ENCODE measurements at regions not wholly inside any gene's neighbourhood (a gene's known extent, or its start where the extent isn't known, plus 50 kb on each side); places are given as distances from the start of the nearest gene placed in this dataset.
"Not testable (repeated sequence)": the region's sequence is repeated elsewhere in the genome, so short reads cannot be mapped to it uniquely, and the experiment has no call there.

DNA sequence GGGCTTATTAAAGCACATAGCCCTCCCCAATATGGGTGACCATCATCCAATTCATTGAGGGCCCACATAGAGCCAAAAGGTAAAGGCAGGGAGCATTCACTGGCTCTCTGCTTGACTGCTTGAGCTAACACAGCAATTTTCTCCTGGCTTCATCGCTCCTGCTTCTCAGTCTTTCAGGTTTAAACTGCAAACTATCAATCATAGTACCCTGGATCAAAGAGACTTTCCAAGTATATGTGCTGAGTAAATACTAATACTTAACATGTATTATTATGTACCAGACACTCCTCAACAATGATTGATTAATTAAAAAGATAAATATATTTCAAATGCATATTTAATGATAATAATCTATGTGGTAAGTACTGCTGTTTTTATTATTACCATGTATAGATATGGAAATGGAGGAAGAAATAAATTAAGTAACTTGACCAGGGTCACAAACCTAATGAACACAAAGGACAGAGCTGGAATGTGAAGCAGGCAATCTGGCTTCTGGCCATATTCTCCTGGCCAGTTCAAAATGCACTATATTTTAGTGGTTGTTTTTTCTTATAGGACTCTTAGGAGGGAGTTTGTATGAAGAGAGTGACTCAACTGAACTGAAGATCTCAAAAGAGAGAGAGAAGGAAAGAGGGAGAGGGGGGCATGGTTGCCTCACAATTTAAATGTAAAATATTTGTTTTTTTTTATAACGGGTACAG, 1197.3 kb downstream of the TECRL start:
- no peaks in the 10 kb centered on the region for H3K4me1 Mint-ChIP-seq (ENCODE audit: low read depth)
- no peak overlapping the region for H3K27ac Mint-ChIP-seq
- no peak overlapping the region for H3K4me3 Mint-ChIP-seq
- ATAC-seq (replicated peaks in 1 of 2): no peak
- H3K9me3 Mint-ChIP-seq: peaks cover 20 to 23% of the 10 kb centered on the region in 2 donors
- peaks cover 0 to 3% of the 10 kb centered on the region in 2 donors for H3K36me3 Mint-ChIP-seq (ENCODE audit: insufficient read depth in 2 of 2)
- H3K27me3 Mint-ChIP-seq (ENCODE audit: low read depth): no peaks in the 10 kb centered on the region
- no peak for DNase-seq

- H3K4me1 Mint-ChIP-seq (ENCODE audit: low read depth): no peaks in the 10 kb centered on the region
- peaks cover 15 to 19% of the 10 kb centered on the region in 2 donors for H3K9me3 Mint-ChIP-seq
- no peak overlapping the region for H3K4me3 Mint-ChIP-seq
- ATAC-seq (replicated peaks in 1 of 2) (no peak), DNase-seq (no peak)
- H3K27ac Mint-ChIP-seq: no peak overlapping the region
- peaks cover 0 to under 1% of the 10 kb centered on the region in 2 donors for H3K36me3 Mint-ChIP-seq (ENCODE audit: insufficient read depth in 2 of 2)
- no peaks in the 10 kb centered on the region for H3K27me3 Mint-ChIP-seq (ENCODE audit: low read depth)
Observed at GRCh38 chr4:63211375-63211774, 1197.9 kb downstream of the TECRL start.

- peaks cover 13 to 17% of the 10 kb centered on the region in 2 donors for H3K9me3 Mint-ChIP-seq
- H3K27ac Mint-ChIP-seq; ATAC-seq (replicated peaks in 1 of 2); DNase-seq; H3K4me3 Mint-ChIP-seq; H3K4me1 Mint-ChIP-seq (ENCODE audit: low read depth); H3K27me3 Mint-ChIP-seq (ENCODE audit: low read depth); H3K36me3 Mint-ChIP-seq (ENCODE audit: insufficient read depth in 2 of 2): not testable (repeated sequence)
Observed at GRCh38 chr4:63193029-63193428, 1216.2 kb downstream of the TECRL start.

GRCh38 chr4:63171341-63171740, 1237.9 kb downstream of the TECRL start:
- no peaks in the 10 kb centered on the region for H3K27me3 Mint-ChIP-seq (ENCODE audit: low read depth)
- H3K4me1 Mint-ChIP-seq (ENCODE audit: low read depth): no peaks in the 10 kb centered on the region
- DNase-seq (no peak), ATAC-seq (replicated peaks in 1 of 2) (no peak)
- peaks cover 0 to 1% of the 10 kb centered on the region in 2 donors for H3K36me3 Mint-ChIP-seq (ENCODE audit: insufficient read depth in 2 of 2)
- H3K9me3 Mint-ChIP-seq: peaks cover 3 to 8% of the 10 kb centered on the region in 2 donors
- H3K4me3 Mint-ChIP-seq: no peak overlapping the region
- no peak overlapping the region for H3K27ac Mint-ChIP-seq

GRCh38 chr4:63170923-63171322, 1238.3 kb downstream of the TECRL start:
- Mint-ChIP-seq H3K4me3 (no peak overlapping the region), H3K27me3 (ENCODE audit: low read depth) (no peaks in the 10 kb centered on the region), H3K27ac (no peak overlapping the region), H3K9me3 (peaks cover 3 to 9% of the 10 kb centered on the region in 2 donors), H3K36me3 (ENCODE audit: insufficient read depth in 2 of 2) (peaks cover 0 to 1% of the 10 kb centered on the region in 2 donors), H3K4me1 (ENCODE audit: low read depth) (no peaks in the 10 kb centered on the region)
- DNase-seq: no peak
- ATAC-seq (replicated peaks in 1 of 2): no peak

GRCh38 chr4:63169836-63170235, 1239.4 kb downstream of the TECRL start:
- Mint-ChIP-seq H3K27ac (no peak overlapping the region), H3K4me3 (no peak overlapping the region), H3K36me3 (ENCODE audit: insufficient read depth in 2 of 2) (peaks cover 0 to 1% of the 10 kb centered on the region in 2 donors), H3K9me3 (peaks cover 4 to 13% of the 10 kb centered on the region in 2 donors), H3K4me1 (ENCODE audit: low read depth) (no peaks in the 10 kb centered on the region), H3K27me3 (ENCODE audit: low read depth) (no peaks in the 10 kb centered on the region)
- DNase-seq (no peak), ATAC-seq (replicated peaks in 1 of 2) (no peak)

- no peak for ATAC-seq (replicated peaks in 1 of 2)
- no peak for DNase-seq
- Mint-ChIP-seq H3K27ac (no peak overlapping the region), H3K4me3 (no peak overlapping the region), H3K4me1 (ENCODE audit: low read depth) (no peaks in the 10 kb centered on the region), H3K27me3 (ENCODE audit: low read depth) (no peaks in the 10 kb centered on the region), H3K36me3 (ENCODE audit: insufficient read depth in 2 of 2) (no peaks in the 10 kb centered on the region), H3K9me3 (peaks cover 12 to 19% of the 10 kb centered on the region in 2 donors)
Observed at GRCh38 chr4:63155561-63155960, 1253.7 kb downstream of the TECRL start.

- Mint-ChIP-seq H3K4me3 (no peak overlapping the region), H3K27me3 (ENCODE audit: low read depth) (no peaks in the 10 kb centered on the region), H3K9me3 (peaks cover 7 to 10% of the 10 kb centered on the region in 2 donors), H3K4me1 (ENCODE audit: low read depth) (no peaks in the 10 kb centered on the region), H3K36me3 (ENCODE audit: insufficient read depth in 2 of 2) (no peaks in the 10 kb centered on the region), H3K27ac (no peak overlapping the region)
- ATAC-seq (replicated peaks in 1 of 2) (no peak), DNase-seq (no peak)
Observed at GRCh38 chr4:63123441-63123840, 1285.8 kb downstream of the TECRL start.

GRCh38 chr4:63122955-63123354, 1286.3 kb downstream of the TECRL start:
- DNase-seq: no peak
- H3K27ac Mint-ChIP-seq: no peak overlapping the region

DNA sequence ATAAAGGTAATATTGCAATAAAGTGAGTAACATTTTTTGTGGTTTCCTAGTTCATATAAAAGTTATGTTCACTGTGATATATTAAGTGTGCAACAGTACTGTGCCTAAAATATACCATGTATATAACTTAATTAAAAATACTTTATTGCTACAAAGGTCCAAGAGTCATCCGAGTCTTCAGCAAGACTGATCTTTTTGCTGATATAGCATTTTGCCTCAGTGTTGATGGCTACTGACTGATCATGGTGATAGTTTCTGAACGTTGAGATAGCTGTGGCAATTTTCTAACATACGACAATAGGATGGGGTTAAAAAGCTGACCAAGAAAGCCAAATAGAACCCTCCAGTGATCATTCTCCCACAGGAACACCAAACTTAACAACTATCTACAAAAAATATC, 1302.7 kb downstream of the TECRL start:
- no peaks in the 10 kb centered on the region for H3K27me3 Mint-ChIP-seq (ENCODE audit: low read depth)
- peaks cover 0 to 2% of the 10 kb centered on the region in 2 donors for H3K36me3 Mint-ChIP-seq (ENCODE audit: insufficient read depth in 2 of 2)
- no peak overlapping the region for H3K27ac Mint-ChIP-seq
- ATAC-seq (replicated peaks in 1 of 2) (no peak), DNase-seq (no peak)
- H3K9me3 Mint-ChIP-seq: peaks cover 9 to 12% of the 10 kb centered on the region in 2 donors
- H3K4me1 Mint-ChIP-seq (ENCODE audit: low read depth): no peaks in the 10 kb centered on the region
- H3K4me3 Mint-ChIP-seq: no peak overlapping the region

More at GRCh38 chr4:63122955-63123354, 1286.3 kb downstream of the TECRL start:
- Mint-ChIP-seq H3K27me3 (ENCODE audit: low read depth) (no peaks in the 10 kb centered on the region), H3K4me1 (ENCODE audit: low read depth) (no peaks in the 10 kb centered on the region), H3K9me3 (peaks cover 7 to 8% of the 10 kb centered on the region in 2 donors), H3K4me3 (no peak overlapping the region), H3K36me3 (ENCODE audit: insufficient read depth in 2 of 2) (no peaks in the 10 kb centered on the region)
- ATAC-seq (replicated peaks in 1 of 2): no peak

GRCh38 chr4:63105839-63106238, 1303.4 kb downstream of the TECRL start:
- Mint-ChIP-seq H3K9me3 (peaks cover 10% of the 10 kb centered on the region in 2 donors), H3K4me1 (ENCODE audit: low read depth) (no peaks in the 10 kb centered on the region), H3K27me3 (ENCODE audit: low read depth) (no peaks in the 10 kb centered on the region), H3K4me3 (no peak overlapping the region), H3K27ac (no peak overlapping the region), H3K36me3 (ENCODE audit: insufficient read depth in 2 of 2) (peaks cover 0 to 2% of the 10 kb centered on the region in 2 donors)
- DNase-seq (no peak), ATAC-seq (replicated peaks in 1 of 2) (no peak)

DNA sequence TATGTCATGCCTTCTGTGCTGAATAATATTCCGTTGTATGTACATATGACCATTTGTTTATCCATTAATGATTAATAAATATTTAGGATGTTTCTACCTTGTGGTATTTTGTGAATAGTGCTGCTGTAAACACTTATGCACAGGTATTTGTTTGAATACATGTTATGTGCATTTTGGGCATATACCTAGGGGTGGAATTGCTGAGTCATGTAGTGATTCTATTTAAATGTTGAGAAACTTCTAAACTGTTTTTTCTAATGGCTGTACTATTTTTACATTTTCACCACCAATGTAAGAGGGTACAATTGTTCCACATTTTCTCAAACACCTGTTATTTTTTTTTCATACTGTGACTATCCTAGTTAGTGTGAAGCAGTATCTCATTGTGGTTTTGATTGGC, 1318.6 kb downstream of the TECRL start:
- no peak for ATAC-seq (replicated peaks in 1 of 2)
- DNase-seq: no peak
- H3K27me3 Mint-ChIP-seq (ENCODE audit: low read depth): no peaks in the 10 kb centered on the region
- no peaks in the 10 kb centered on the region for H3K4me1 Mint-ChIP-seq (ENCODE audit: low read depth)
- H3K36me3 Mint-ChIP-seq (ENCODE audit: insufficient read depth in 2 of 2): no peaks in the 10 kb centered on the region
- H3K4me3 Mint-ChIP-seq: no peak overlapping the region
- H3K27ac Mint-ChIP-seq: no peak overlapping the region
- H3K9me3 Mint-ChIP-seq: peaks cover 2 to 4% of the 10 kb centered on the region in 2 donors

GRCh38 chr4:63085091-63085490, 1324.2 kb downstream of the TECRL start:
- H3K9me3 Mint-ChIP-seq: peaks cover 5 to 7% of the 10 kb centered on the region in 2 donors
- H3K27me3 Mint-ChIP-seq (ENCODE audit: low read depth): no peaks in the 10 kb centered on the region
- no peak overlapping the region for H3K27ac Mint-ChIP-seq
- H3K36me3 Mint-ChIP-seq (ENCODE audit: insufficient read depth in 2 of 2): no peaks in the 10 kb centered on the region
- no peak for ATAC-seq (replicated peaks in 1 of 2)
- H3K4me1 Mint-ChIP-seq (ENCODE audit: low read depth): no peaks in the 10 kb centered on the region
- no peak overlapping the region for H3K4me3 Mint-ChIP-seq
- DNase-seq: no peak

- H3K27me3 Mint-ChIP-seq (ENCODE audit: low read depth): no peaks in the 10 kb centered on the region
- ATAC-seq (replicated peaks in 1 of 2): no peak
- no peak overlapping the region for H3K4me3 Mint-ChIP-seq
- H3K9me3 Mint-ChIP-seq: peaks cover 7 to 8% of the 10 kb centered on the region in 2 donors
- no peak for DNase-seq
- H3K27ac Mint-ChIP-seq: no peak overlapping the region
- H3K36me3 Mint-ChIP-seq (ENCODE audit: insufficient read depth in 2 of 2): no peaks in the 10 kb centered on the region
- no peaks in the 10 kb centered on the region for H3K4me1 Mint-ChIP-seq (ENCODE audit: low read depth)
Observed at GRCh38 chr4:63080934-63081333, 1328.3 kb downstream of the TECRL start.

Data from activated T-cell treated with anti-CD3 and anti-CD28 coated beads, Interleukin-2, amount 50 U/mL, for 72 hours (primary cell).